ENCODE measurements at regions not wholly inside any gene's neighbourhood (a gene's known extent, or its start where the extent isn't known, plus 50 kb on each side); places are given as distances from the start of the nearest gene placed in this dataset.

- ATAC-seq (peak; percentile 13), DNase-seq (ENCODE audit: low spot score) (no peak)
- intact Hi-C loops (cut with DNase I) = no loop called here
Measured at GRCh38 chr18:44589693-44590355, 90.9 kb upstream of the SETBP1 start.

DNA sequence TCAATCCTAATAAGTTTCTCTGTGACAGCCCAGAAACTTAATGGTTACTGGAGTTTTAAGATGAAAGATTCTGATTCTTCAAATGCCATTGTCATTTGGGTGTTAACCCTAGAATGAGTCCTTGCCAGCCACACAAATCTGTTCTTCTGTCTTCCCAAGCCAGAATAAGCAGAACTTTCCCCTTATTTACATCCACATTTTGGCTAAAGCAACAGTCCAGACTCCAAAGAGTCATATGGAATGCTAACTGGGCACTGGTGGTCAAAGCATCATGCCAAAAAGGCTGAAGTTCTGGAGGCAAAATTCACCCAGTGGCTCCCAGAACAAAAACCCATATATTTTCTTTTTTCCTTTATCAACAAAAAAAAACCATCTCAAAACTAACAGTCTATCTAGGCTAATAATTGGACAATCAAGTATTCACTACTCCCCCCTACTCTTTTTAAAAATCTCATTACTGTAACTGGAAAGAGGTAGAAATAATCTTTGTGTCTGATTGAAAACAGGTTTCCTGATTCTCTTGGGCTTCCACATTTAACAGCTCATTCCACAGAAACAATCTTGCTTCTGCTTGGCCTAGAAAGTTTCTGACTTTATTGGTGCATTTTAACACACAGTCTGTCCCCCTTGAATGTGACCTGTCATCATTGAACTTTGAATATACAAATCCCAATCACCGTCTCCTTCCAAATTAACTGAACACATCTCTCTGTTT lies 89.6 kb upstream of the SETBP1 start:
- ATAC-seq = no peak
- no peak for DNase-seq (ENCODE audit: low spot score)
- intact Hi-C loops (cut with DNase I) = no loop called here

- ATAC-seq (peak; percentile 53), DNase-seq (ENCODE audit: low spot score) (no peak)
- intact Hi-C loops (cut with DNase I) = no loop called here
Measured at GRCh38 chr18:44592639-44593038, 88.0 kb upstream of the SETBP1 start.

DNA sequence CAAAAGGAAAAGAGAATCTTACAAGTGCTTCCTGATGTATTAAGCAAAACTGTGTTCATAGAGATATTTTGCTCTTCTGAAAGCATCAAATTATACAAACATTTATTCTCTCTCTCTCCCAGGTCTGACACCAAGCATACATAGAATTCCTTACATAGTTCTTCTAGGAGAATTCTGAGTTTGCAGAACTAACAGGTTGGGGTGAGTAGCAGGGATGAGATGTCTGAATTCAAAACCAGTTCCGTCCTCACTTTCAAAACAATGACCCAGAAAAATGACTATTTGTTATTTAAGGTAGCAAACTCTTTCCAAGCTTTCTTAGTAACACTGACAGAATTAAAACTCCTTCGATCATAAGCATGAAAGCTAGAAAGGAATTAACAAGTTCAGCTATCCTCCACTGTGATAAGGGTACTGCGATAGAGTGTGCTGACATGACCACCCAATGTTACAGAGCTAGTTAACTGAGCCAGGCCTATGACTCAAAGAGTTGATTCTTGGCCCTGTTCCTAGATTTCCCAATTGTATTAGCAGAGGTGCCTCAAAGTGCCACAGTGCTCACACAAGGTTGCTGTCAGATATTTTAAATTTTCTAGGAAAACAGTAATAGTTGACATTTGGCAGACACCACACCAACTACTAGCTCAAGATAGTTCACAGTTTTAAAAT lies 85.8 kb upstream of the SETBP1 start:
- intact Hi-C loops (cut with DNase I) = no loop called here
- no peak for DNase-seq (ENCODE audit: low spot score)
- peak; percentile 71 for ATAC-seq

- intact Hi-C loops (cut with DNase I) = no loop called here
Measured at GRCh38 chr18:44597797-44598196, 82.9 kb upstream of the SETBP1 start.

DNA sequence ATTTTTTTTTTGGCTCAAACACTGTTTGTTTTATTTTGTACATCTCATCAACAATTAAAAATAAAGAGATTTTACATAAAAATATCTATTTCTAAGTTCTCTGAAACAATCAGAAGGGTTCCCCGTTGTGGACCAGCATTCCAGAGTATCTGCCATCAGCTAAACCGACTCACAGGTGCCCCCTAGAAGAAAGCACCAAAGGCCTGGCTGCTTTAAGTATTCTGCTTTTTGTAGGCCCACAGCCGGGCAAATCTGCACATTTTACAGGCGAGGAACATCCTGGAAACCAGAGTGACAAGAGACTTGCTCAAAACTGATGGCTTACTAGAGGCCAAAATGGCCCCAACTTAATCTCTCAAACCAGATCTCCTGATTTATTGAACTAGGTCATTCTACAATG lies 82.2 kb upstream of the SETBP1 start:
- no peak for DNase-seq (ENCODE audit: low spot score)
- ATAC-seq = no peak
- intact Hi-C loops (cut with DNase I) = no loop called here

More at GRCh38 chr18:44597797-44598196, 82.9 kb upstream of the SETBP1 start:
- no peak for DNase-seq (ENCODE audit: low spot score)
- ATAC-seq = no peak

GRCh38 chr18:44599412-44599811 lies 81.3 kb upstream of the SETBP1 start:
- no peak for DNase-seq (ENCODE audit: low spot score)
- intact Hi-C loops (cut with DNase I) = no loop called here
- ATAC-seq = peak; percentile 84

- ATAC-seq (no peak), DNase-seq (ENCODE audit: low spot score) (no peak)
- intact Hi-C loops (cut with DNase I) = no loop called here
Measured at GRCh38 chr18:44601447-44601846, 79.2 kb upstream of the SETBP1 start.

DNA sequence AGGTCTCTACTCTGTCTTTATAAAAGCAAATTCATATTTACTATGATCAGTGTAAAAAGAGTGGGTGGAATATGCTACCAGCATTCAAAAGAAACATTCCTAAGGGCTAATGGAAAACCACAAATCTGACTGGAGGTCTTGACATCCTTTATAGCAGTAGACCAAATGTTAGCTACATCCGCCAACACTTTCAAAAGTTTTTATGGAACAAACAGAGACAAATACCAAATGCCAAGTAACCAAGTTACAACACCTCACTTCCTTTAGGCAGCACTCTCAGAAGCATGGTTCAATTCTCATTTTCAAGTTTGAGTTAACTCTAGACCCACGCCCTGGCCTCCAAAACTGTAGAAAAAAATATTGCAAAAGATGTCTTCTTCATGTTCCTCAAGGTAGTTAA lies 78.3 kb upstream of the SETBP1 start:
- intact Hi-C loops (cut with DNase I) = no loop called here
- ATAC-seq (no peak), DNase-seq (ENCODE audit: low spot score) (no peak)

GRCh38 chr18:44602845-44603244 lies 77.8 kb upstream of the SETBP1 start:
- no peak for ATAC-seq
- intact Hi-C loops (cut with DNase I) = no loop called here

DNA sequence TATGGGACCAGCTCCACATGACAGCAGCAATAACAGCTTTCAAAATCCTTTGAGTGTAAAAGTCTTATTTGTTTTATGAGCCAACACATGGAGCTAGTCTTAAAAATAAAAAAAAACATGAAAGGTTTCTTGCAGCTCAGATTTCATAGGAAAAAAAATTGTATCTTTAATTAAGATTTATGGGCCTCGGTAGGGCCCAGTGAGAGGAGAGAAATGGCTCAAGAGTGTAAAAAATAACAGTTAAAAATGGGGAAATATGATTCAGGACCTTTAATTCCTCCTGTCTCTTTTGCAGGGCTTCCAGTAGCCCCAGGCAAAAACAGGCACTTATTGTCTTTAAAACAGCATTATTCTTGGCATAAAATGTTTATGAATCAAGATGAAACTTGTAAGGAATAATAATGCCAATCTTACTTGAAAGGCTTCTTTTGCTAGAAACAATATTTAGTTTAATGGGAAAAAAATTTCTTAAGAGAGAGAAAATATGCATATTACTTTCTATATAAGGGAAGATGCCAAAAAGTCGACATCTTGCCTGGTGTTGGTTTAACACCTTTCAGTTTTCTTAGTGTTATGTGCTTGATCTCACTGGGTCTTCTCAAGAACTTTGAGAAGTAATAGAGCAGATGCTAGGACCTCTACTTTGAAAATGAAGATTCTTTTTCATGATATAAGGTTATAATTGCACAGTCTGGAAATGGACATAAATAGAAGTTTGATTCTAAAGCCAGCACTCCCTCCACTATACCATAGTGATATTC lies 71.3 kb upstream of the SETBP1 start:
- intact Hi-C loops (cut with DNase I) = no loop called here
- DNase-seq (ENCODE audit: low spot score) = no peak
- ATAC-seq = peak; percentile 59

More at GRCh38 chr18:44602845-44603244, 77.8 kb upstream of the SETBP1 start:
- no peak for DNase-seq (ENCODE audit: low spot score)

DNA sequence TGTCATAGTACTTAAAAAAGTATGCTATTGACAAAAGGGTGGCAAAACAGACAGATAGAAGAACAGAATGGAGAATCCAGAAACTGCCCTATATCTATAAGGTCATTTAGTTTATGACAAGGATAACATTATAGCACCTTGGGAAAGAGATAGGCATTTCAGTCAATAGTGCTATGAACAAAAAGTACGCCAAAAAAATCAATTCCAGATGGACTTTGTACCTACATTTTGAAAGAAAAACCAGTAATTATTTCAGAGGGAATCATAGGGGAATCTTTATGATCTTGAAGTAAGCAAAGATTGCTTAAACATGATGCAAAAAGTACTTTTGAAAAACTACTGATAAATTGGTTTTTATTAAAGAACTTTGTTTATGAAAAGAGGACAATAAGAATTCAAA lies 59.9 kb upstream of the SETBP1 start:
- ATAC-seq (no peak), DNase-seq (ENCODE audit: low spot score) (no peak)
- intact Hi-C loops (cut with DNase I) = no loop called here

GRCh38 chr18:44624052-44624451 lies 56.6 kb upstream of the SETBP1 start:
- DNase-seq (ENCODE audit: low spot score) = no peak
- ATAC-seq = no peak
- intact Hi-C loops (cut with DNase I) = no loop called here

DNA sequence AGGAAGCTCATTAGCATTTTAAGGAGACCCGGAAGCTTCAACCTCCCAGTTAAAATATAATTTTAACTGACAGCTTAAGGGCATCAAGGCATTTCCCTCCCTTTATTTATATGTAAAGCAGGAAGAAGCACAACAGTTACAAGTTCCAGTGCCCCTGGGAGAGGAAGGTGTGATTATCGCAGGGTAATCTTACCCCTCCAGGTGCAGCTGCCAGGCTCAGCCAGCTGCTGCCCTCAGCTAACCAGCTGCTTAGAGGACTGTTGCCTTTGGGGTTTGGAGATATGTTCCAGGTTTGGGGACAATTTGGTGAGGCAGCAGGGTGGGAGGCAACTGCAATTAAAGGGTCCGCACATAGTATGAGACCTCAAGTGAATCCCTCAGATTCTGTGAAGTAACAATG lies 55.3 kb upstream of the SETBP1 start:
- no peak for DNase-seq (ENCODE audit: low spot score)
- ATAC-seq = no peak
- intact Hi-C loops (cut with DNase I) = no loop called here

- intact Hi-C loops (cut with DNase I) = no loop called here
- DNase-seq (ENCODE audit: low spot score) (no peak), ATAC-seq (no peak)
Measured at GRCh38 chr18:44626236-44626635, 54.5 kb upstream of the SETBP1 start.

- intact Hi-C loops (cut with DNase I) = no loop called here
- no peak for ATAC-seq
- no peak for DNase-seq (ENCODE audit: low spot score)
Measured at GRCh38 chr18:44626807-44627206, 53.9 kb upstream of the SETBP1 start.

DNA sequence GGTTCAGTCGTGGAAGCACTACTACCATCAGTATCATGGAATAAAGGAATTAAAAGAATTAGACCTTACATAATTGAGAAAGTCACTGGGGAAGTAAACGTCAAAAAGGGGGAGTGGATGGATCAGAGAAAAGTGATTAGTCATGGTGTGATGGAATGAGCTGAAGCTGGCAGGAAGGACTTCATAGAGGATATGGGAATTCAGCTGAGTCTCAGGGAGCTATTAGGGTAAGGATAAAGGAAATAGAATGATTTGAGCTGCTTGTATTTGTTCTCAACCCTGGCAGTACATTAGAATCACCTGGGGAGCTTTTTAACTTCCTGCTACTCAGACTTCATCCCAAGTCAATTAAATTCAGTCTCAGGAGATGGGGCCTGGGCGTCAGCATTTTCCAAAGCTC lies 53.4 kb upstream of the SETBP1 start:
- peak; percentile 48 for ATAC-seq
- DNase-seq (ENCODE audit: low spot score) = no peak
- intact Hi-C loops (cut with DNase I) = no loop called here

- DNase-seq (ENCODE audit: low spot score) = no peak
- intact Hi-C loops (cut with DNase I) = no loop called here
- ATAC-seq = no peak
Measured at GRCh38 chr18:44629406-44629805, 51.3 kb upstream of the SETBP1 start.

- intact Hi-C loops (cut with DNase I) = no loop called here
- DNase-seq (ENCODE audit: low spot score) (no peak), ATAC-seq (no peak)
Measured at GRCh38 chr18:44630118-44630517, 50.6 kb upstream of the SETBP1 start.
